Osteoblast (primary cell): ENCODE measurements at regions not wholly inside any gene's neighbourhood (a gene's known extent, or its start where the extent isn't known, plus 50 kb on each side); places are given as distances from the start of the nearest gene placed in this dataset.

Source experiments
- DNase-seq: peaks from one replicate; pipeline ENCODE4 v3.0.0; 2011; ENCODE audit warnings: low spot score, mixed read lengths; ENCODE audit not compliant: insufficient read length; ENCODE audit errors: missing footprints
- H2AFZ ChIP-seq: 2 replicates; pipeline ENCODE4 v1.6.0; 2011; ENCODE audit warnings: mild to moderate bottlenecking, low read length
- H3K27ac ChIP-seq: 2 replicates; pipeline ENCODE4 v1.5.1; 2011; ENCODE audit warnings: mild to moderate bottlenecking, low read depth, low read length, moderate library complexity
- H3K27me3 ChIP-seq: 2 replicates; pipeline ENCODE4 v1.6.0; 2012; ENCODE audit warnings: mild to moderate bottlenecking, control low read depth, inconsistent platforms, low read length, moderate library complexity; ENCODE audit not compliant: insufficient read depth
- H3K36me3 ChIP-seq: 2 replicates; pipeline ENCODE4 v1.5.1; 2011; ENCODE audit warnings: mild to moderate bottlenecking, low read length, control low read depth, moderate library complexity; ENCODE audit not compliant: insufficient read depth
- H3K4me1 ChIP-seq: 2 replicates; pipeline ENCODE4 v1.5.1; 2011; ENCODE audit warnings: mild to moderate bottlenecking, low read length, control low read depth, moderate library complexity; ENCODE audit not compliant: insufficient read depth
- H3K4me2 ChIP-seq: 2 replicates; pipeline ENCODE4 v1.6.0; 2011; ENCODE audit warnings: mild to moderate bottlenecking, low read length; ENCODE audit not compliant: insufficient read depth
- H3K4me3 ChIP-seq: fragments of 200-600 bp; sonication (generic); 3 replicates; pipeline ENCODE4 v1.5.1; 2012; ENCODE audit warnings: mild to moderate bottlenecking, low read length, inconsistent platforms; ENCODE audit not compliant: insufficient read depth
- H3K79me2 ChIP-seq: 2 replicates; pipeline ENCODE4 v1.6.0; 2012; ENCODE audit warnings: mild to moderate bottlenecking, low read length, control low read depth, inconsistent platforms; ENCODE audit not compliant: insufficient read depth
- H3K9me3 ChIP-seq: 2 replicates; pipeline ENCODE4 v1.5.1; 2011; ENCODE audit warnings: low read depth, low read length, control low read depth
- H4K20me1 ChIP-seq: 2 replicates; pipeline ENCODE4 v1.6.0; 2012; ENCODE audit warnings: mild to moderate bottlenecking, low read length, control low read depth; ENCODE audit not compliant: insufficient read depth
- TF ChIP-seq, protein P1 (sequence below): IDR thresholded peaks from 2 replicates; pipeline ENCODE4 v1.5.1; 2011; ENCODE audit warnings: mild to moderate bottlenecking, low read depth, low read length, moderate library complexity; ENCODE audit errors: extremely low read depth

DNA sequence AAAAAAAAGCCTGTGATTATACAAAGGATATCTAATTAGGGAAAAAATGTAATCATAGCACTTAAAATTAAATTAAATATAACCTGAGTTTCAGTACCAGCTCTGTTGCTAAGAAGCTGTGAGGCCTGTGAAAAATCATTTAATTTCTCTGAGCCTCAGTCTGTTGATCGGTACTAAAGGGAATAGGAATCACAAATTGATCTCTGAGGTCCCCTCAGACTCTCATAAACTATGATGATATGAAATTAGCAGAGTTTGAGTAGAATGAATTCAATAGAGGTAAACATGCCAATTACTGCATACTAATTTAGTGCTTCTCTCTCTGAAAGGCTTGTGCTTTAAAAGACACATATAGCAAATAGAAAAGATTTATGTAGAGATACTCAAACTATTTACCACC lies 416.8 kb upstream of the NCAM2 start:
- Histone ChIP-seq H3K27ac (no peak overlapping the region), H4K20me1 (no peaks in the 10 kb centered on the region), H3K79me2 (no peaks in the 10 kb centered on the region), H3K36me3 (no peaks in the 10 kb centered on the region), H3K9me3 (no peaks in the 10 kb centered on the region), H2AFZ (no peak overlapping the region), H3K4me3 (no peak overlapping the region), H3K4me2 (no peak overlapping the region), H3K4me1 (no peaks in the 10 kb centered on the region), H3K27me3 (no peaks in the 10 kb centered on the region)
- TF ChIP-seq, protein P1, sequence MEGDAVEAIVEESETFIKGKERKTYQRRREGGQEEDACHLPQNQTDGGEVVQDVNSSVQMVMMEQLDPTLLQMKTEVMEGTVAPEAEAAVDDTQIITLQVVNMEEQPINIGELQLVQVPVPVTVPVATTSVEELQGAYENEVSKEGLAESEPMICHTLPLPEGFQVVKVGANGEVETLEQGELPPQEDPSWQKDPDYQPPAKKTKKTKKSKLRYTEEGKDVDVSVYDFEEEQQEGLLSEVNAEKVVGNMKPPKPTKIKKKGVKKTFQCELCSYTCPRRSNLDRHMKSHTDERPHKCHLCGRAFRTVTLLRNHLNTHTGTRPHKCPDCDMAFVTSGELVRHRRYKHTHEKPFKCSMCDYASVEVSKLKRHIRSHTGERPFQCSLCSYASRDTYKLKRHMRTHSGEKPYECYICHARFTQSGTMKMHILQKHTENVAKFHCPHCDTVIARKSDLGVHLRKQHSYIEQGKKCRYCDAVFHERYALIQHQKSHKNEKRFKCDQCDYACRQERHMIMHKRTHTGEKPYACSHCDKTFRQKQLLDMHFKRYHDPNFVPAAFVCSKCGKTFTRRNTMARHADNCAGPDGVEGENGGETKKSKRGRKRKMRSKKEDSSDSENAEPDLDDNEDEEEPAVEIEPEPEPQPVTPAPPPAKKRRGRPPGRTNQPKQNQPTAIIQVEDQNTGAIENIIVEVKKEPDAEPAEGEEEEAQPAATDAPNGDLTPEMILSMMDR, result no peak
- no peak for DNase-seq

- Histone ChIP-seq H3K36me3 (no peaks in the 10 kb centered on the region), H3K4me1 (no peaks in the 10 kb centered on the region), H3K27ac (no peak overlapping the region), H2AFZ (no peak overlapping the region), H4K20me1 (no peaks in the 10 kb centered on the region), H3K4me2 (no peak overlapping the region), H3K27me3 (no peaks in the 10 kb centered on the region), H3K4me3 (no peak overlapping the region), H3K79me2 (no peaks in the 10 kb centered on the region), H3K9me3 (no peaks in the 10 kb centered on the region)
- TF ChIP-seq, protein P1, result no peak
- DNase-seq, result no peak
Measured at GRCh38 chr21:20591284-20591683, 406.9 kb upstream of the NCAM2 start.

DNA sequence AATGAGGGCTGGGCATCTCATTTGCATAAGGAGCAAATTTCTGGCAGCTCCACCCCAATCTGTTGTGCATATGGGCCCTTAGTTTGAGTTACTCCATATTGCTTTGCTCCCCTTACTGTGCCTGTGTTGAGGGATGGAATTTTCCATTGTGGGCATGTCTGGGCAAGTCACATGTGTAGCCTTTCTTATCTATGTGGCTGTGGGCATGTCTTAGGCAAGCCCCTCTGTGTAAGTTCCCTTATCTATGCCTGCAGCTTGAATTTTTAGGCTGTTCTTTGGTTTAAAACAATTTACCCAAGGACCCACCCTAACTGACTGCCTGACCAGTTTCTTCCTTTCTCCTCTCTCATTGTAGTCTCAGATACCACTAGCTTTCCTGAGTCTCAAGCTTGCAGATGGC lies 405.7 kb upstream of the NCAM2 start:
- Histone ChIP-seq H3K4me2 (no peak overlapping the region), H3K9me3 (no peaks in the 10 kb centered on the region)

DNA sequence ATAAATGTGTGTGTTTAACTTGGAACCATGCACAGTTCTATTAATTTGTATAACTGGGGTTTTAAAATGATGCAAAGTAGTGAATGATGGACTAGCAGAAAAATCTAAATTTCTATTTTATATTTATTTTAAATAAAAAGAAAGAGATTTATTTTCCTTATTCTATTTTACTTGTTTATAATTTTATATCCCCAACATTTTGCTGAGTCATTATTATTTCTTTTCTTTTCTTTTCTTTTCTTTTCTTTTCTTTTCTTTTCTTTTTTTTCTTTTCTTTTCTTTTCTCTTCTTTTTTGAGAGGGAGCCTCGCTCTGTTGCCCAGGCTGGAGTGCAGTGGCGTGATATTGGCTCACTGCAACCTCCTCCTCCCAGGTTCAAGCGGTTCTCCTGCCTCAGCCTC lies 395.0 kb upstream of the NCAM2 start:
- H4K20me1 ChIP-seq, result no peaks in the 10 kb centered on the region
- no peak for DNase-seq
- H3K27me3 ChIP-seq, result no peaks in the 10 kb centered on the region
- no peaks in the 10 kb centered on the region for H3K9me3 ChIP-seq
- H3K4me2 ChIP-seq, result no peak overlapping the region
- no peak overlapping the region for H2AFZ ChIP-seq
- H3K36me3 ChIP-seq, result no peaks in the 10 kb centered on the region
- TF ChIP-seq, protein P1, result no peak
- H3K27ac ChIP-seq, result no peak overlapping the region
- H3K4me1 ChIP-seq, result no peaks in the 10 kb centered on the region
- no peak overlapping the region for H3K4me3 ChIP-seq
- no peaks in the 10 kb centered on the region for H3K79me2 ChIP-seq

More for the DNA sequence above, 405.7 kb upstream of the NCAM2 start:
- TF ChIP-seq, protein P1, result no peak
- H4K20me1 ChIP-seq, result no peaks in the 10 kb centered on the region
- no peaks in the 10 kb centered on the region for H3K36me3 ChIP-seq
- DNase-seq, result no peak
- H3K79me2 ChIP-seq, result no peaks in the 10 kb centered on the region
- no peak overlapping the region for H3K27ac ChIP-seq
- H3K4me1 ChIP-seq, result no peaks in the 10 kb centered on the region
- H3K4me3 ChIP-seq, result no peak overlapping the region
- H2AFZ ChIP-seq, result no peak overlapping the region
- H3K27me3 ChIP-seq, result no peaks in the 10 kb centered on the region
